GM21576 (cell line): ENCODE measurements at regions not wholly inside any gene's neighbourhood (a gene's known extent, or its start where the extent isn't known, plus 50 kb on each side); places are given as distances from the start of the nearest gene placed in this dataset.
"Not testable (repeated sequence)": the region's sequence is repeated elsewhere in the genome, so short reads cannot be mapped to it uniquely, and the experiment has no call there.

Experiments used
- ATAC-seq: cut with Tn5 transposase; IDR thresholded peaks from one replicate; pipeline ENCODE4 v1.9.1; 2021; ENCODE audit warnings: mild to moderate bottlenecking, moderate library complexity; ENCODE audit not compliant: unreplicated experiment

DNA sequence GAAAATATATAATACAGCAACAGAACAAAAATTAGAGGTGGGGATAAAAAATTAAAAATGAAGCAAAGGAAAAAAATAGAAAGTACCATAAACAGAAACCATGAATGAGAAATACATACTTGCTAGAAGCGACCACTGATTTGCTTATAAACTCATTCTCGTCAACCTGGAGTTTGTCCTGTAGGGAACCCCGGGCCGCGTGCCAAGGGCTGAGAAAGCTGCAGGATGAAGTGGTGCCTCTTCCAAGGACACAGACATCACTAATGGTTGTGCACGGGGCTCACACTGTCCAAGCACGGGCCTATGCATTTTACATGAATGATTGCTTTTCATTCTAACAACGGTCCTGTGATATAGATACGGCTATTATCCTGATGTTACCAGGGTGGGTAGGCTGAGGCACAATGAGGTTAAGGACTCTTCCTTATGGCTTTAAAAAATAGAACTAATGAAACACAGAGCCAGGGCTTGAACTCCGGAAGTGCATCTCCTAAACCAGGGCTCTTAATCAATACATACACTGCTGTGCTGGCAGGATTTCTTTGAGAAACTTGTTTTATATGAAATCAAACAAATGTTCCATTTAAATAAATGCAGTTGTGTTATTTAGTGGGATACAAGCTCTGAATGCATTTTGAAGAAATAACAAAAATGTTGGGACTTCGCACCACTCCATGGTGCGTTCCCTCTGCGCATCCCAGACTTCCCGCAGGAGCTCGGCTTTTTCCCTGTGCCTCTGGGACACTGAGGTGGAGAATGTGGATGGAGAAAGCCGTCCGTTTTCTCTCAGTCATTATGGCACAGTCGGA is 113.9 kb upstream of the PHACTR3 start:
- ATAC-seq = not testable (repeated sequence)

DNA sequence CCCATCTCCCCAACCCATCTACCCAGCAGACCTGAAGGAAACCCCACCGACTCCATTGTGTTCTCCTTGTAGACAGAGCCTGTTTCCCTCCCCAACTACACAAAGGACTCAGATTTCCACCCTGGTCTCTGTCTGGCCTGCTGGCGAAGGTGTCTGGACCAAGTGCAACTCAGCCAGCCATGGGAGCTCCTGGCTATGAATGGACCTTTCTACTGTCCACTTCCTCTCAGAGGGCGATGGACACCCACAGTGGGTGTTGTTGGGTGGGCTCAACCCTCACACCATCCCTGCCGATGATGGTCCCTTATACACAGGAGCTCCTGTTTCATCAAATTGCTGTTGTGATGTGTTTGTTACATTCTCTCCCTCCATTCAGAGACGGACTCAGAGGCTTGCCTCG is 112.5 kb upstream of the PHACTR3 start:
- no peak for ATAC-seq

DNA sequence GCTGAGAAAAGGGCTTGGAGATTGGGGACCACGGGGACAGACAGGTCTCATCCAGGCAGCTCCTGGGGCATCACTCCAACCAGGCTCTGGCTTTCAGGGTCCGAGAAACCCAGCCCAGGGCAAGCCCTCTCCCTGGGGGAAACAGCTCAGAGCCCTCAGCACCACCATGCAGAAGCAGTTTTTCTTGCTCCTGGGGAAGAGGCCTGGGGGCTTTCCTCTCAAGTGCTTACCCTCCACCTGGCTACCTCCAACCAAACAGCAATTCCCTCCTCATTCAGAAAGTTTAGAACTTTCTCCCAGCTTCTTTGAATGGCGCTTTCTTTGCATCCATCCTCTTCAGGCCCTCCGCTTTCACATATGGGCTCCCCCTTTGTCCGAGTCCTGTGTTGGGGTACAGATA is 110.4 kb upstream of the PHACTR3 start:
- ATAC-seq = no peak

DNA sequence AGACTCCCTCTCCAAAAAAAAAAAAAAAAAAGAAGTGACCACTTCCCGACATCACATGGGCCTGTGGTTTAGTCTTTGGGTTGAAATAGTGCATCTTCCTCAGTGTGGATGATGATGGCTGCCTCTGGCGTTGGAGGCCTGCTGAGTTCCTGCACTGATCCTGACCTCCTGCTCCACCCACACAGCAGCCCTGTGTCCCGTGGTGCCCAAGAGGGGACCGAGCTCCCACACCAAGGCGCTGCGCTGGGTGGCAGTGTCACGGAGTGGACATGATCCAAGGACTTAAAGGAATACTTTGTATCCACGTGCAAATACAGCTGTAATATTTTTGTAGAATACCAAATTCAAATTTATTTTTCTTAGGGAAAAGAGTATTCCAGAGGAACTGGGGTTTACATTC is 109.2 kb upstream of the PHACTR3 start:
- ATAC-seq = no peak

DNA sequence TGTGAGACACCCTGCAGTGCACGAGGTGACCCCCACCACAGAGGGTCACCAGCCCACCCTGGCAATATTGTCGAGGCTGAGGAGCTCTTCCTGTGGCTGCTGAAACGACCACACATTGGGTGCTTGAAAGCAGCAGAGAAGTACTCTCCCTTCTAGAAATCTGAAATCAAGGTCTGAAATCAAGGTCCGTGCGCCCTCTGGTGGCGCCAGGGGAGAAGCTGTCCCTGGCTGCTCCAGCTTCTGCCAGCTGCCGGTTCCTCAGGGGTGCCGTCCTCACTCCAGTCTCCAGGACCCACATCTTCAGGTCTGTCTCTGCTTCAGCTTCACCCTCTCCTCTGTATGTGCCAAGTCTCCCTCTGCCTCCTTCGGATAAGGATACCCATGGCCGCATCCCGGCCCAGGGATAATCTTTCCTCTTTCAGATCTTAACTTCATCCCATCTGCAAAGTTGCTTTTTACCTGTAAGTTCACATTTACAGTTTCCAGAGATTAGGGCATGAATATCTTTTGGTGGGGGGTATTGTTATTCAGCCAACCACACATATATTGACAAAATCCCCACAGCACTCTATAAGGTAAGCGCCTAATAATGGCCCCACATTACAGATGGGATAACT is 108.3 kb upstream of the PHACTR3 start:
- ATAC-seq = no peak

DNA sequence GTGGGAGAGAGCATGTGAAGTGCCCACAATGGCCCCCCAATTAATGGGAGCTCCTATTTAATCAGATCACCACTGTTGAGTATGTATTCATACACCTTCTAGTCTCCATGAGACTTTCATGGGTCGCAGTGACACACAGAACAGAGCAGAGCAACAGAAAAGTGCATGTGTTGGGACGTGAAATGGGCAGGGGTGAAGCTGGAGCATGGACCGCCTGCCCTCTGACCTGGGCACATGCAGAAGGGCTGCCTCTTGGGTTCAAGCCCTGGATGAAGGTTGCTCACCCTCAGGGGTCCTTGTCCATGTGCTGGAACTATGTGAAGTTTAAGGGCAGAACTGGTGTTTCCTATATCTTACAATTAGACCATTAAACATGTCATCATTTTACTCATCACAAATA is 106.0 kb upstream of the PHACTR3 start:
- no peak for ATAC-seq

DNA sequence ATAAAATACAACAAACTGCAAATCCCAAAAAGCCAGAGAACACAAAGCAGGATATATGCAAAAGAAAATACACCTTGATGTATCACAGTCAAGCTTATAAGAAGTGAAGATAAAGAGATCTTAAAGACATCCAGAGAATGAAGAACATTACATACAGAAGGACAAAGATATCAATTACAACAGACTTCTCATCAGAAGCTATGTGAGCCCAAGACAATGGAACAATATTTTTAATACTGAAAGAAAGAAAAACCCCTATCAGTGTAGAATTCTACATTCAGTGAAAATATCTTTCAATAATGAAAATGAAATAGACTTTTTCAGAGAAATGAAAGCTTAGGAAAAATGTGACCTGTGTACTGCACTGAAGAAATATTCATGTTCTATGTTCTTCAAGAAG is 104.5 kb upstream of the PHACTR3 start:
- no peak for ATAC-seq

DNA sequence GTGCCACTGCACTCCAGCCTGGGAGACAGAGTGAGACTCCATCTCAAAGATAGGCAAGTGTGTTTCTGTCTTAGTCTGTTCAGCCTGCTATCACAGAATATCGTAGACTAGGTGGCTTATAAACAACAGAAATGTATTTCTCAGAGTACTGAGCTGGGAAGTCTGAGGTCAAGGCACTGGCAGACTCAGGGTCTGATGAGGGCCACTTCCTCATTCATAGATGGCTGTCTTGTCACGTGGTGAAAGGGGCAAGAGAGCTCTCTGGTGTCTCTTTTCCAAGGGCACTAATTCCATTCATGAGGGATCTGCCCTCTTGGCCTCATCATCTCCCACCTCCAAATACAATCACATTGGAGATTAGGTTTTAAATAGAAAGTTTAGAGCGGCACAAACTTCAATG is 95.6 kb upstream of the PHACTR3 start:
- ATAC-seq = no peak

DNA sequence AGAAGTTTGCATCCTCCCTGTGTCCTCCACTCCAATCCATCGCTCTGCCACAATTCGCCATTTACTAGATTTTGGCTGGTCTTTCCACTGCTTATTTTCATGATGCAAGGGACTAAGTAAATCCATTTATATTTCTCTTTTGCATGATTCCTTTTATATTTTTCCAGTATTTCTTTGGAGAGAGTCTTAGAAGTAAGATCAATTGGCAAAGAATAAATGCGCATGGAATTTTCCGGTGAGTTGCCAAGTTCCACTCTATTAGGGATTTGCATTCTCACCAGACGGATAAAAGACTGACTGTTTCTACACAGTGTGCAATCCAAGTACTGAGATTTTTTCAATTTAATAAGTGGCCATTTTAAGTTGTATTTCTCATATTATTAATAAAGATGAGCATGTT is 91.7 kb upstream of the PHACTR3 start:
- ATAC-seq = no peak

DNA sequence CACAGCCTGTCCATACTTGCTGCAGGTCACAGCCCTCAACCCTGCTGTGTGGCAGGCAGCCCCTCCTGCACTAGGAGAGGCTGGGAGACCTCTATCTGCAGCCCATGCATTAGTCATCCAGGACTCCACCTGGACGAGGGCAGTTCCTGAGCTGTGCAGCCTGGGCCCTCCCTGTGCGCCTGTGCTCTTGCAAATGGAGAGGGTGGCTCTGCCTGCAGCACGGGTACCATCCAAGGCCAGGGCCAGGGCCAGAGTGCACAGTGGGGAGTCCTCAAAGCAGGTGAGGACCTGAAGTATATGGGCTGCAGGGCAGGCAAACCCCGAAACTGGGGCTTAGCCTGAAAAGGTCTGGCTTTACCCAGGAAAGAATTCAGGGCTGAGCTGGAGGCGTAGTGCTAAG is 89.8 kb upstream of the PHACTR3 start:
- no peak for ATAC-seq

DNA sequence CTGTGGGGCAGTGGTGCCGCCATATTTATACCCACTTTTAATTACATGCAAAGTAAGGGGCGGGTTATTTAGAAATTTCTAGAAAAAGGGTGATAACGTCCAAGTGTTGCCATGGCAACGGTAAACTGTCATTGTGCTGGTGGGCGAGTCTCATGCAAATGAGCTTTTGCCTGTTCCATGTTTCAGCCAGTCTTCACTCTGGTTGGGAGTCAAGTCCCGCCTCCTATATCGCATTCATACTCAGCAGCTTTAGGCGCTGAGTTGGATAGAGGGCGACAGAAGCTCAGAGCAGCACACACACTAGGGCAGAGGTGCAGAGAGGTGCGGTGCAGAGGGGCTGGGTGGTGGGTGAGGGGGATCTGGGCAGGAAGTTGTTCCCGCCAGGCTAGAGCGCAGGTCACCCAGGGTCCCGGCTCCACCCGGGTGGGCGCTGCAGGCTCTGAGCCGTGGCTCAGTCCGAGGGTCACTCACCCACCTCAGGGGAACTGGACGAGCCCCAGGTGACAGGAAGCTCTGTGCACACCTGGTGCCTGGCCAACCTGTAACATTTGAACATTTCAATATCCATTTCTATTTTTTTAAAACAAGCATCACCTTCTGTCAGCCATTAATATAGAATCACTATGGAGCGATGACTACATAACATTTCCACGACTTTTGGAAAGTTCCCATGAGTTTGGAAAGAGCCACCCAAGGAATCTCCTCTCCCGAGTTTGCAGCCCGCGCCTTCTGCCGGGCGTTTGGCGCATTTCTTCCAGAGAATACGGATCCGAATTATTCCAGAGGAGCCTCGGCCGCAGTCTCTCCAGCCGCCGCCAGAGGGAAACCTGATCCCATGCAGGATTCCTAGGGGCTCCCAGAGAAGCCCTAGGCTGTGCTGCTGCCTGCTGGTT is 89.1 kb upstream of the PHACTR3 start:
- no peak for ATAC-seq

DNA sequence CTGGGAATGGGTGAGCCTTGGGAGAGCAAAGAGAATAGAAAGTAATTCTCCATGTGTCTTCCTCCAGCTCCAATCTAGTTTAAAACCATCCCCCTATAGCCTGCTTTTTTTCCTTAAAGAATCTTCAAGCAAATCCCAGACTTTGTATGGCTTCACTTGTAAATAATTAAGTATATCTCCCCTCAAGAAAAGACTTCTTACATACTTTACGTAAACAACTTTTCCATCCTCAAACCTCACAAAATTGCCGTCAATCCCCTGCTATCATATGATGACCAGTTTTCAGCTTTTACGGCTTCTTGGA is 88.5 kb upstream of the PHACTR3 start:
- ATAC-seq = no peak

DNA sequence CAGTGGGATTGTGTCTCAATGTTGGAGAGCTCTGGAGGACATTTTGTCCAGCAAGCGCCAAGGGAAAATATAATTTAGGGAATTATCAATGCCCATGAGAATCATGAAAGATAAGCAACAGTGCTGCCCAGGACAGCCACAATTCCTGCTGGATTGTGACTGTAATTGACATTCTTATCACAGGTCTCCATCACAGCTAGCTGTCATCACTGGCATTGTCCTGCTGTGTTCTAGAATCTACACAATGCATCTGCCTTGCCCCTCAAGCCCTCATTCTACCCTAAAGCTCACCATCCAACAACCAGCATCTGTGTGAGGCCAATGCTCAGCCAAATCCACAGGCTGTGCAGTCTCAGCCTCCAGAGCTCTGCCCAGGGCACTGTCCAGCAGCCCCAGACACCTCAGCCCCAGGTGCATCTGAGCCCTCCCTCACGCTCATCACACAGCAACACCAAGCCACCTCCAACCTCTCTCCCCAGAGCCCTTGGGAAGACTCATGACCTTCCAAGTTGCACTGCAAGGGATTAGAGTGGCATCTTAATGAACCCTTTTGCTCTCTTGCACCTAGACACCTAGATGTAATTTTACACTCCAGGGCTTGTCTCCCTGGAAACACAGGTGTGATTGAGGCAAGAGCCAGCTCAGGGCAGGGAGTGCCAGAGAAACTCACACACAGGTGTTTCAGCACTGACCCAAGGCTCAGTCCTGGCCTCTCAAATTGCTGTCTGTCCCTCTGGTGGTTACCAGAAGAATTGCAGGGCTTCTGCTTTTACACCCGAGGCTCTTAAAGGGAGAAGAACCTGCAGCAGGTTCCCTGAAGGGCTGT is 85.2 kb upstream of the PHACTR3 start:
- peak; percentile 75 for ATAC-seq

DNA sequence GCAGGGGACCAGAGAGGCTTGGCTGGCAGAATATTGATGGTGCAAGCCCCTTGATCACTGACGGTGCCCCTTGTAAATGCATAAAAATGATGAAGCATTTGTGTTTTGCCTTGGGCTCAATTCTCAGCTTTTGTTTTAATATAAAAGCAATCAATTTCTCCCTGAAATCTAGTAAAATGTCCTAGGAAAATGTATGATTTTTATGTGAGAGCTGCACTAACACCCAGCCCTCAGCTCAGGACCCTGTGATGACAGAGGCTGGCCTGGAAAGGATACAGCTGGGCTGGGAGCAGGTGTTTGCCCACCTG is 84.7 kb upstream of the PHACTR3 start:
- no peak for ATAC-seq

DNA sequence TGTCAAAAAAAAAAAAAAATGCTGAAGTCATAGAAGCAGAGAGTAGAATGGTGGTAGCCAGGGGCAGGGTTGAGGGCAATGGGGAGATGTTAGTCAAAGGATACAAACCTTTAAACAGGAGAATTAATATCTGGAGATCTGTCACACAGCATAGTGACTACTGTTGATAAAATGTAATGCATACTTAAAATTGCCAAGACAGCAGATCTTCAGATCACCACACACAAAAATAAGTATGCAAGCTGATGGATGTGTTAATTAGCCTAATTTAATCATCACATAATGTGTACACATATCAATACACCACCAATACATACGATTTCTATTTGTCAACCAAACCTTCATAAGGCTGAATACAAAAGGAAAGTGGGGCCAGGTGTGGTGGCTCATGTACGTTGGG is 83.5 kb upstream of the PHACTR3 start:
- no peak for ATAC-seq

DNA sequence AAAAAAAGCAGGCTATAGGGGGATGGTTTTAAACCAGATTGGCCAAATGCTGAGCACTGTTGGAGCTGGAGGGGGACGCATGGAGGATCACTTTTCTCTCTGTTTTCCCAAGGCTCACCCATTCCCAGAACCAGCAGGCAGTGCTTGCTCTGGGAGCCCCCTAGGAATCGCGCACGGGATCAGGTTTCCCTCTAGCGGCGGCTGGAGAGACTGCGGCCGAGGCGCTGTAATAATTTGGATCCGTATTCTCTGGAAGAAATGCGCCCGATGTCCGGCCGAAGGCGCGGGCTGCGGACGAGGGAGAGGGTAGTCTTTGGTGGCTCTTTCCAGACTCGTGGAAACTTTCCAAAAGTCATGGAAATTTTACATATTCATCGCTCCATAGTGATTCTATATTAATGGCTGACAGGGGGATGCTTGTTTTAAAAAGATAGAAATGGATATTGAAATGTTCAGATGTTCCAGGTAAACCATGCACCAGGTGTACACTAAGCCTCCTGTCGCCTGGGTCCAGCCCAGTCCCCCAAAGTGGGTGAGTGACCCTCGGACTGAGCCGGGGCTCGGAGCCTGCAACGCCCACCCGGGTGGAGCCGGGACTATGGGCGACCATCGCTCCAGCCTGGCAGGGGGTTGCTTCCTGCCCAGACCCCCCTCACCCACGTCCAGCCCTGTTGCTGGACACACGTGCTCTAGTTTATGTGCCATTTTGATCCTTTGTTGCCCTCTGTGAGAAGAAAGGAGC is 78.7 kb upstream of the PHACTR3 start:
- no peak for ATAC-seq

DNA sequence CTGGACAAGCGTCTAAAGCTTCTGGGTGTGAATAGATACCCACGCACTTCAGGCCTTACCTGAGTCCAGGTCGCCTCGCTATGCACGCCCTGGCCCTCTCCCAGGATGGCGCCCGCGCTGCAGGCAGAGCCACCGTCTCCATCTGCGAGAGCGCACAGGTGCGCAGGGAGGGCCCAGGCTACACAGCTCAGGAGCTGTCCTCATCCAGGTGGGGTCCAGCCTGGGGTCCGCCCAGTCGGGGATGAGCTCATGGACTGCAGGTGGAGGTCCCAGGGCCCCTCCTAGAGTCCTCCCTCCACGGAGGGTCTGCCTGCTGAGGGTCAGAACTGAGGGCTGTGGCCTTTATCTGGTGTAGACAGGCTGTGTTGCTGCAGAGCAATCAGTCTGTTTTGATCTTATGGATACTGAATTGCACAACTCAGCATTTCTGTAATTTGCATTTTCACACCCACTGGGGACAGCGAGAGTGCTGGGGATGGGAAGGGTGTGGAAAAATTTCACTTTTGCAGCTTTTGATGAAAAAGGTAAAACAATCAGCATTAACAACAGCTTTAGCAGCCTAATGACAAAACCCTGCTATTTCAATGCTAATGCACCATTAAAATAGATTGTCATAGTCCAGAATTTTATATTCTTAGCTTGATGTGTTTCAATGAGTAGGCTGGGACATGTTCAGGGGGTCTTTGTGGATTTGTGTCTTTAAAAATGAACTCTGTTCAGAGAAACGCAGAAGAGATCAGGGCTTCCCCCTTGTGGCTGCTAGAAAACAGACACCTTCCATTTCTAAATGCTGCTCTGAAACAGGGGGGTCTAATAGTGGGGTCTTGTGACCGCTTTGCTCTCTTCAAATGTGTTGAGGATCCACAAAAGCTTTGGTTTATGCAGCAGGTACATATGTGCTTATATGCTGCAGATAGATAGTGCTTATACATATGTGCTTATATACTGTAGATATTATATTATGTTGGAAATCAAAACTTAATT is 77.8 kb upstream of the PHACTR3 start:
- ATAC-seq = no peak

DNA sequence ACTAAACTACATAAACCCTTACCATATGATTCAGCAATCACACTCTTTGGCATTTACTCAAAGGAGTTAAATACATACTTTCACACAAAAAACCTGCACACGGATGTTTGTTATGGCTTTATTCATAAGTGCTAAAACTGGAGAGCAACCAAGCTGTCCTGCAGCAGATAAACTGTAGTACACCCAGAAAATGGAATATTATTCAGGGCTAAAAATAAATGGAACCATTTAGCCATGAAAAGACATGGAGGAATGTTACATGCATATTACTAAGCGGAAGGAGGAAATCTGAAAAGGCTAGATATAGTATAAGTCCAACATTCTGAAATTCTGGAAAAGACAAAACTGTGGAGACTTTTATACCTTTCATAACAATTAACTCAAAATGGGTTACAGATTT is 73.6 kb upstream of the PHACTR3 start:
- no peak for ATAC-seq

DNA sequence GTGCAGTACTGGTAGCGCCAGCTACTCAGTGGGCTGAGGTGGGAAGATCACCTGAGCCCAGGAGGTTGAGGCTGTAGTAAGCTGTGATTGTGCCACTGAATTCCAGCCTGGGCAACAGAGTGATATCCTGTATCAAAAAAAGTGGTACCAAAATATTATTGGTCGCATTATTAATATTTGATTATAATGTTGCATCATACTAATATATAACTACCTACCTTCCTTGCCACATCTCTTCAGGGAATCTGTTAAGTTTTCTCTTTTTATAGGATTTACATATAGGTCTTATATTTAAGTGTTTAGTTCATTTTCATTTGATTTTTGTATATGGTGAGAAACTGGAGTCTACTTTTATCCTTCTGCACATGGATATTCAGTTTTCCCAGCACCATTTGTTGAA is 66.3 kb upstream of the PHACTR3 start:
- ATAC-seq = no peak
